ENCODE measurements at regions not wholly inside any gene's neighbourhood (a gene's known extent, or its start where the extent isn't known, plus 50 kb on each side); places are given as distances from the start of the nearest gene placed in this dataset.
"Not testable (repeated sequence)": the region's sequence is repeated elsewhere in the genome, so short reads cannot be mapped to it uniquely, and the experiment has no call there.

DNA sequence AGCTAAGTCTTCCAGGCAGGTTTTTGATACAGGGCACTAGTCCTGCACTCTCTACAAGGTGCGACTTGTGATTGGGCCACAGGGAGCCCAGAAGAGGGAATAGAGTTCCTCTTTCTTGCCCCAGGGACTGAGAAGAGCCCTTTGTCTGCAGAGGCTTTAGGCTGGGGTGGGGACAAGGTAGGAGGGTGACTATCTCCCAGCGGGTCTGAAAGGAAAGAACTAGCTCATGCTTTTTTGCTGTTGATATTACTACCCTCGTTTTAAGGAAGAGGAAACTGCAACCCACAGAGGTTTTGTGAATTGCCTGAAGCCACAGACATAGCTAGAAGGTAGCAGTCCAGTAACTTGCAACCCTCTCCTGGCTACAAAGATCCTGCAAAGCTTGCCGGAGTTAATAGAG is 615.2 kb downstream of the MATN1 start:
- H3K27ac Mint-ChIP-seq, result no peak overlapping the region
- H3K4me1 Mint-ChIP-seq, result no peaks in the 10 kb centered on the region
- H3K36me3 Mint-ChIP-seq, result no peaks in the 10 kb centered on the region
- no peak overlapping the region for H3K4me3 Mint-ChIP-seq
- DNase-seq (ENCODE audit: low spot score in 2 of 2) (no peak), ATAC-seq (ENCODE audit: low read depth) (no peak)
- H3K9me3 Mint-ChIP-seq, result no peaks in the 10 kb centered on the region
- H3K27me3 Mint-ChIP-seq, result peaks cover 14% of the 10 kb centered on the region

DNA sequence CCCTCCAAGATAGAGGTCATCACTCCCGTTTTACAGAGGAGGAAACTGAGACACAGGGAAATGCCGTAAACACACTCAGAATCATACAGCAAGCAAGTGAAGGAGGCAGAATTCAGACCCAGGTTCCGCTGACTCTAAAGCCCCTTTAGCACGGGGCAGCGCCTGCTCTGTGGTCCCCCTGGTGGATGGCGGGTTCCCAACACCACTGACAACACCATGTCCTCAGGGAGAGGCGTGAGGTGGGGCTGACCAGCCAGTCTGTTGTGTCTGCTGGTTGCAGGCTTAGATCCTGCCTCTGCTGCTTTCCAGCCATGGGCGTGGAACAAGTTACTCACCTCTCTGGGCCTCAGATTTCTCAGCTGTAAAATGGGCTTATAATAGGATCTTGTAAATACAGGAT is 617.3 kb downstream of the MATN1 start:
- DNase-seq (ENCODE audit: low spot score in 2 of 2) (no peak), ATAC-seq (ENCODE audit: low read depth) (no peak)
- H3K4me3 Mint-ChIP-seq, result no peak overlapping the region
- H3K27ac Mint-ChIP-seq, result no peak overlapping the region
- H3K36me3 Mint-ChIP-seq, result no peaks in the 10 kb centered on the region
- peaks cover 13% of the 10 kb centered on the region for H3K27me3 Mint-ChIP-seq
- no peaks in the 10 kb centered on the region for H3K4me1 Mint-ChIP-seq
- no peaks in the 10 kb centered on the region for H3K9me3 Mint-ChIP-seq

DNA sequence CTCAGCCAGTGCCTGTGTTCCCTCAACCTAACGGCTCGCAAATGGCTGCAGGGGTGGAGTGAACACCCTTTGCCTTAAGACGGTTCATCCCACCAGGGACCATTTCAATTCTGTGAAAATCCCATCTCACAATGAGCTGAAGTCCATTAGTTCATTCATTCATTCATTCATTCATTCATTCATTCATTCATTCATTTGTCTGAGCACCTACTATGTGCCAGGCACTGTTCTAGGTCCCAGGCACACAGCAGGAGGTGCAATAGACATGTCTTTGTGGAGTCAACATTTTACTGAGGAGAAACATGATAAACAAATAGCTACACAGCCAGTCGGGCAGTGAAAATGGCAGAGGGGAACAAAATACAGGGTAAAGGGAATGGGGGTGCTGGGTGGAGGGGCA is 618.8 kb downstream of the MATN1 start:
- H3K4me1 Mint-ChIP-seq, result no peaks in the 10 kb centered on the region
- no peak overlapping the region for H3K4me3 Mint-ChIP-seq
- H3K27ac Mint-ChIP-seq, result no peak overlapping the region
- no peaks in the 10 kb centered on the region for H3K9me3 Mint-ChIP-seq
- ATAC-seq (ENCODE audit: low read depth) (no peak), DNase-seq (ENCODE audit: low spot score in 2 of 2) (no peak)
- H3K36me3 Mint-ChIP-seq, result no peaks in the 10 kb centered on the region
- peaks cover 10% of the 10 kb centered on the region for H3K27me3 Mint-ChIP-seq

DNA sequence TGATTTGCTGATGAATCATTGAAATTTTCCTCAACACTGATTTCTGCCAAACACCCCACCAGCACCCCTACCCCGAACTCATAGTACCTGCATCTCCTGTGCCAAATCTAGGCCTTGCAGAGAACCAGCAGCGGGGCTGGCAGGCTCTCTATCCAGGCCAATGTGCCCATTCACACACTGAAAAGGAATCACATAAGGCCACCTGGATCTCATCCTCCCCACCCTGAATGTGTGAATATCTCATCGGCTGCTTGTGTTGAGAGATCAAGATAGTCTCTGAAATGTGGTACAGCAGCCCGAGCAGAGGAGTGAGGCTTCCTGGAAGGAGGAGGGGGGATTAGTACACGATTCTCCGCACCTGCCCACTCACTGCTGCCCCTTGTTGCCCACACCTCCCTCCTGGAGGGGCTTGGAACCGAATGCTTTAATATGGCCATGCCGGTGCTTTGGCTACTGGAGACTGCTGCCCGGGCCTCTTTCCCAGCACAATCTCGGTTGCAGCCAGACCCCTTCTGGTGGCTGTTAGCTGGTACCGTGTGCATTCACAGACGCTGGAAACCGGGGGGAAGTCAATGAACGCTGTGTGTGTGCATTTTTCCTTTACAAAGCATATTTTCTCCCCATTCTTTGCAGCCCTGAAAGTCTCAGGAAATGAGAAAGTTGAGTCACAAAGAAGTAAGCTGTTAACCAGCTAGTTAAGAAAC is 619.5 kb downstream of the MATN1 start:
- Mint-ChIP-seq H3K27me3 (peaks cover 10% of the 10 kb centered on the region), H3K9me3 (no peaks in the 10 kb centered on the region), H3K36me3 (no peaks in the 10 kb centered on the region), H3K4me1 (no peaks in the 10 kb centered on the region), H3K4me3 (no peak overlapping the region), H3K27ac (no peak overlapping the region)
- no peak for DNase-seq (ENCODE audit: low spot score in 2 of 2)
- no peak for ATAC-seq (ENCODE audit: low read depth)

DNA sequence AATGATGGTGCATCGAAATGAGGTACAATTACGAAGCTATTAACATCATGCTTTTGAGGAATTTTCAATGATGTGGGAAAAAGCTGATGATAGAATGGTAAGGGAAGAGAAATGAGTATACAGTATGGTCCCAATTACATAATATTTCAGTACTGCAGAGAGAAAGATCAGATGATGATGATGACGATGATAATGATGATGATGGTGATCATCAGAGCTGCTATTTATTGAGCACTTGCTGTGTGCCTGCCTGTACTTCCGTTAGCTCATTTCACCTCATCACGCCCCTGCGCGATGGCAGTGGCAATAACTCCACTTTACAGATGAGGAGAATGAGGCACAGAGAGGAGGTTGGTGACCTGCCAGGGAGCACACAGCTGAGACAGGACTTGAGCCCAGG is 620.8 kb downstream of the MATN1 start:
- DNase-seq (ENCODE audit: low spot score in 2 of 2), result no peak
- H3K4me3 Mint-ChIP-seq, result no peak overlapping the region
- H3K27ac Mint-ChIP-seq, result no peak overlapping the region
- peaks cover 8% of the 10 kb centered on the region for H3K27me3 Mint-ChIP-seq
- ATAC-seq (ENCODE audit: low read depth), result no peak
- H3K4me1 Mint-ChIP-seq, result no peaks in the 10 kb centered on the region
- peaks cover 3% of the 10 kb centered on the region for H3K9me3 Mint-ChIP-seq
- no peaks in the 10 kb centered on the region for H3K36me3 Mint-ChIP-seq

DNA sequence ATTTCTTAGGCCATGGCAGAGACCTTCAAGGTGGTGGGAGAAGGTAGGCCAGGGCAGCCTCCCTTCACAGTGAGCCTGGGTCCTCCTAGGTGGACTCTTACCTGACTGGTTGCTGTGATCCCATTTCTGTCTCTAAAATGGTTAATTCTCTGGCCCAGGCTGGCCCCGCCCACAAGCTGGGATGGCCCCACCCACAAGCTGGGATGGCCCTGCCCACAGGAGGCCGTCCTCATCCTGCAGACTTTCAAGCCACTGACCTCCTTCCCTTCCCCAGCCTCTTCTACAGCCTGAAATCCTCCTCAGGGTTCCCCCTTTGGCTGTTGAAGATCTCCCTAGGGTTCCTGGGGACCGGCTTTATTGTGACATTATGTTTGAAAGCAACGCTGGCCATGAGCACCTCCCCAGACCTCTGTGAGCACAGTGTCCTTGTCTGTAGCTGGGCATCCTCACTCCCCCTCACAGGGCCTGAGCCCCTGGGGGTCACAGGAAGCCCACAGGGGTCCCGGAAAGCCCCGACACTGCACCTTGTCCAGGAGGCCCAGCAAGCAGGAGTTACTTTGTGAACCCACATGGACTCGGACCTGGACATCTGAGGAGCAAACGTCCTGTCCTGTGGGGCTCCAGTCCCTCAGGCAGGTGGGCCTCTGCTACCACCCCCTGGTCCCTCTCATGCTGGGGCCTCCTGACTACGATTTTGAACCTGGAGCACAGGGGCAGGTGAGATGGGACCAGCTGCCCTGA is 621.7 kb downstream of the MATN1 start:
- peaks cover 3% of the 10 kb centered on the region for H3K9me3 Mint-ChIP-seq
- no peaks in the 10 kb centered on the region for H3K4me1 Mint-ChIP-seq
- DNase-seq (ENCODE audit: low spot score in 2 of 2), result no peak
- no peak for ATAC-seq (ENCODE audit: low read depth)
- H3K27ac Mint-ChIP-seq, result no peak overlapping the region
- no peaks in the 10 kb centered on the region for H3K36me3 Mint-ChIP-seq
- H3K4me3 Mint-ChIP-seq, result no peak overlapping the region
- peaks cover 6% of the 10 kb centered on the region for H3K27me3 Mint-ChIP-seq

DNA sequence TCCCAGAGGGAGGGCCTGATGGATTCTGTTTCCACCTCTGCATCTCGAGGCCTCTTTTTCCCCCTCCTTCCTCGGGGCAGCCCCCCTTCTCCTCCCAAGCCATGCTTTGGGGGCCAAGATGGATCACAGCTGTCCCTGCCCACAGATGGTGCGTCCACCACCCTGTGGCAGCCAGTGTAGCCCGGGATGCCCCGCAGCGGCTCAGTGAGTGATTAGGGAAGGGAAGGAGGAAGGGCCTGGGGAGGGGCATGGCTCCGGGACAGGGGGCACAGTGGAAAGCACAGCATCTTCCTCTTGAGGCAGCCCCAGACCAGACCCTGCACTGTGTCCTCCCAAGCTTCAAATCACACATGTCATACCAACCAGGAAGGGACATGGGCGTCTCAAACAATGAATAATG is 622.4 kb downstream of the MATN1 start:
- no peaks in the 10 kb centered on the region for H3K36me3 Mint-ChIP-seq
- H3K9me3 Mint-ChIP-seq, result peaks cover 3% of the 10 kb centered on the region
- DNase-seq (ENCODE audit: low spot score in 2 of 2) (no peak), ATAC-seq (ENCODE audit: low read depth) (no peak)
- H3K4me3 Mint-ChIP-seq, result no peak overlapping the region
- no peak overlapping the region for H3K27ac Mint-ChIP-seq
- no peaks in the 10 kb centered on the region for H3K4me1 Mint-ChIP-seq
- H3K27me3 Mint-ChIP-seq, result peaks cover 6% of the 10 kb centered on the region

DNA sequence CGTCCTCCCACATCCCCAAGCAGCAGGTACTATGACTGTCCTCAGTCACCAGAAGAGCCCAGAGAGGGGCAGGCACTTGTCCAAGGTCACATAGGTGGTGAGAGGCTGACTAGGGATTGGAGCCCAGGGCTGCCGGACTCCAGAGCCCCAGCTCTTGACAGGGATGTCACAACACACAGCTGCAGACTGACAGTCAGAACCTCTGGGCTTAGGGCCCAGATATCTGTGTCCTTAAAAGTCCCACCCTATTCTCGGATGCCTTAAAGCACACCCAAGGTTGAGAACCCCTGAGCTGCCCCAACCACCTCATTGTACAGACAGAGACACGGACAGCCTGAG is 622.9 kb downstream of the MATN1 start:
- Mint-ChIP-seq H3K27me3 (peaks cover 6% of the 10 kb centered on the region), H3K9me3 (peaks cover 3% of the 10 kb centered on the region), H3K36me3 (no peaks in the 10 kb centered on the region), H3K27ac (no peak overlapping the region), H3K4me1 (no peaks in the 10 kb centered on the region), H3K4me3 (no peak overlapping the region)
- DNase-seq (ENCODE audit: low spot score in 2 of 2) (no peak), ATAC-seq (ENCODE audit: low read depth) (no peak)

DNA sequence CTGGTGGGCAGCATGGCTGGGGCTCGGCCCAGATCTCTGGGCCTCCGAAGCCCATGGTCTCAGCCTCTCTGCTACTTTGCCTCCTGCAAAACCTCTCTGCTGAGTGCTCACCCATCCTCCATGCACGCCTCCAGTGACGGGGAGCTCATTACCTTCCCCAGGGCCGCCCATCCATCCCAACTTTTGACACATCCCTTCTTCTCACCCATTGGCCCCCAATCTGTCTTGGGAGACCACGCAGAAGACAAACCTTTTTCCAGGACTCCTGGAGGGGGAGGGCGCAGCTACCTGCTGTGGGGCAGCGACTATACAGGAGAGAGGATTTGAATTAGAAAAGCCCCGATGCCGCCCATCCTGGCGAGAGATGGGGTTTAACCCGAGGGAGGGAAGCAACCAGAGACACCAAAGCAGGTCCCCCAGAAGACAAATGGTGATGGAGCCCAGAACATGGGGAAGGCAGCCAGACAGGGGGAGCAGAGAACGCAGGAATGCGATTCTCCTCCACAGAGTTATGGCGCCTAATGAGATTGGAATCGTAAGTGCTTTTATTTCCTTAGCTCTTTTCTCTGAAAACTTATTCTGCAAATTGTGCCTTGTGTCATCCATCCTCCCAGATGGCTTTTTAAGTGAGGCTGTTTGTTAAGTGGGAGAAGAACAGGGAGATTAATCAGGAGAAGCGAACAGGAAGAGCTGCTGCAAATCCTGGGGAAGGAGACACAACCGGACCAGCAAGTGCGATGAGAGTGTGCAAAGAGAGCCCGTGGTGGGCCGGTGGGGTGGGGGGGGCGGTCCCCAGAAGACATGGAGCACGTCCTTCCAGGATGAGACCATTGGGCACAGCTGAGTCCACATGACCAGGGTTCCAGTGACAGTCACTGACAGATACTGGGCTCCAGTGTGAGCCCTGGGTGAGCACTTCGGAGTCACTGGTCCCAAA is 623.5 kb downstream of the MATN1 start:
- Mint-ChIP-seq H3K4me1 (no peaks in the 10 kb centered on the region), H3K27me3 (peaks cover 6% of the 10 kb centered on the region), H3K4me3 (no peak overlapping the region), H3K9me3 (peaks cover 3% of the 10 kb centered on the region), H3K36me3 (no peaks in the 10 kb centered on the region), H3K27ac (no peak overlapping the region)
- DNase-seq (ENCODE audit: low spot score in 2 of 2), result no peak
- no peak for ATAC-seq (ENCODE audit: low read depth)

DNA sequence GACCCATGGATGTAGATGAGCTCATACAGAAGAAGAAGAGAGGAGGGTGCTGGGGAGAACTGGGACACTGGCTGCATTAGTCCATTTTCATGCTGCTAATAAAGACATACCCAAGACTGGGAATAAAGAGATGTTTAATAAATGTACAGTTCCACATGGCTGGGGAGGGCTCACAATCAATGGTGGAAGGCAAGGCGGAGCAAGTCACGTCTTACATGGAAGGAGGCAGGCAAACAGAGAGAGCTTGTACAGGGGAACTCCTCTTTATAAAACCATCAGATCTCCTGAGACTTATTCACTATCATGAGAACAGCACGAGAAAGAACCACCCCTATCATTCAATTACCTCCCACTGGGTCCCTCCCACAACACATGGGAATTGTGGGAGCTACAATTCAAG is 625.5 kb downstream of the MATN1 start:
- not testable (repeated sequence) for H3K4me3 Mint-ChIP-seq; H3K36me3 Mint-ChIP-seq; ATAC-seq (ENCODE audit: low read depth); H3K27me3 Mint-ChIP-seq; H3K4me1 Mint-ChIP-seq; H3K27ac Mint-ChIP-seq; DNase-seq (ENCODE audit: low spot score in 2 of 2)
- peaks cover 11% of the 10 kb centered on the region for H3K9me3 Mint-ChIP-seq

DNA sequence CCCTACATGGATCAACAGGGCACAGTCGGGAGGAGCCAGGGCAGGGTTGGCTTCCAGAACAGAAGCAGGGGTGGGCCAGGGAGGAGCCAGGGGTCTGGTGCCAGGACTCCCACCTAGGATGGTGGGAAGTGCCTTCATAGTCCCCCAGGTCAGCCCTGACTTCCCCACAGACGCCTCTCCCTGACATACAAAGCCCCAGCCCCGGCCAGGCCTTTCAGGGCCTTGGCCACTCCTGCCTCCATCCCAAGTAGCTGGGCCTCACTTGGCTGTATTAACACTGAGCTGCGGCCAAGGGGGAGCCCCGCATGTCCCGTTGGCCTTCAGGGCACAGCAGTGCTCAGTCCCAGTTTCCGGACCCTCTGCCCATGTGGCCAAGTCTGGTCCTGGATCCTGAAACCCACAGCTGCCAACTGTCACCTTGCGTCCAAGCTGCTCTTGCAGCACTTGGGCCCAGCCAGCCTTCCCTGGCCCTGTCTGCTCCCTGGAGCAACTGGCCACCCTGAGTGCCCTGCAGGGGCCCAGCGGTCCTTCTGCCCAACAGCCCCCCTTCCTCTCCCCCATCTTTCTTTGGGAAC is 627.8 kb downstream of the MATN1 start:
- DNase-seq (ENCODE audit: low spot score in 2 of 2) (no peak), ATAC-seq (ENCODE audit: low read depth) (no peak)
- H3K27me3 Mint-ChIP-seq, result no peaks in the 10 kb centered on the region
- H3K4me3 Mint-ChIP-seq, result no peak overlapping the region
- H3K9me3 Mint-ChIP-seq, result peaks cover 20% of the 10 kb centered on the region
- H3K27ac Mint-ChIP-seq, result no peak overlapping the region
- H3K36me3 Mint-ChIP-seq, result peaks cover 2% of the 10 kb centered on the region
- no peaks in the 10 kb centered on the region for H3K4me1 Mint-ChIP-seq

DNA sequence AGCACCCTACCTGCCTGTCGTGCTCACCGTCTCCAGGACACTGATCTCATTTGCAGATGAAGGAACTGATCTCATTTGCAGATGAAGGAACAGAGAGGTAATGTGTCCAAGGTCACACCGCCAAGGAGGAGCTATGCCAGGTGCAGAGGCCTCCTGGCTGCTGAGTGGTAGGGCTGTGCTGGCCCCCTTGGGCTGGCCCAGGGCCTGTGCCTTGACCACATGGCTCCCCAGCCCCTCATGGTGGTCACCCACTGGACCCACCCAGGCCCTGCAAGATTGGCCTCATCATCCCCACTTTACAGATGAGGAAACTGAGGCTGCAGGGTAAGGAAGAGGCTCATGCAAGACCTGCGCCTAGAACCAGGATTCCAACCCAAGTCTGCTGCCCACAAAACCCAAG is 628.3 kb downstream of the MATN1 start:
- H3K4me1 Mint-ChIP-seq, result no peaks in the 10 kb centered on the region

DNA sequence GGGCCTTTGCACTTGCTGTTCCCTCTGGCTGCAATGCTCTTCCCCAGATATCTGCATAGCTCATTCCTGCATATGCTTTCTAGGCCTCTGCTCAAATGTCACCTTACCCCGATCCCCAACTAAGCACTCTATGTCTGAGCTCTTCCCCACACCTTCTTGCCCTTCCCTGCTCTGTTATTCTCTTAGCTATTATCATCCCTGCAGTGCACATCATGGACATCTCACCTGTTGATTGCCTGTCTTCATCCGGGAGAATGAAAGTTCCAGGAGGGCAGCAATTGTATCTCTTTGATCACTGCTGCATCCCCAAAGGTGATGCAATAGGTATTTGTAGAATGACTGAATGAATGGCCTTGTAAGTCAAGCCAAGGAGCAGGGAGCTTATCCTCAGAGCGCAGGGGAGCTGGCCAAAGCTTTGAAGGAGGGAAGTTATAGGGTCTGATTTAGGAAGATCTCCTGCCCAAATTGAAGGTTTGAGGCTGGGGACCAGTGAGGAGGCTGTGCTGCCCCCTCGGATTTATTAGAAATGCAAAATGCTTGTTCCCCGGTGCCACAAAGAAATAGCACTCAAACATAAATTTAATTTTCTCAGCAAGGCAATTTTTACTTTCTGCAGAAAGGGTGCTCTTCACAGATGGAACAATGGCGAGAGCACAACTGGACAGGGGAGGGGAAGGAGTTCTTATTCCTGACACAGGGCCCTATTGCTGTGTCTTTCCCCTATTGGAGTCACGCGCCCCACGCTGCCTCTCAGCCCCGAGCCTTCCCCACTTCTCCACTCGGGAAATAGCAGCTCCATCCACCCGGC is 631.1 kb downstream of the MATN1 start:
- Mint-ChIP-seq H3K4me1 (no peaks in the 10 kb centered on the region), H3K4me3 (no peak overlapping the region), H3K27me3 (peaks cover 12% of the 10 kb centered on the region), H3K27ac (no peak overlapping the region), H3K36me3 (peaks cover 5% of the 10 kb centered on the region), H3K9me3 (peaks cover 18% of the 10 kb centered on the region)
- no peak for DNase-seq (ENCODE audit: low spot score in 2 of 2)
- ATAC-seq (ENCODE audit: low read depth), result no peak

More for the DNA sequence above, 628.3 kb downstream of the MATN1 start:
- Mint-ChIP-seq H3K27ac (no peak overlapping the region), H3K27me3 (no peaks in the 10 kb centered on the region), H3K36me3 (peaks cover 2% of the 10 kb centered on the region), H3K9me3 (peaks cover 20% of the 10 kb centered on the region), H3K4me3 (no peak overlapping the region)
- DNase-seq (ENCODE audit: low spot score in 2 of 2) (no peak), ATAC-seq (ENCODE audit: low read depth) (no peak)

All from memory B cell (primary cell).